GM12865 (cell line): ENCODE measurements at regions not wholly inside any gene's neighbourhood (a gene's known extent, or its start where the extent isn't known, plus 50 kb on each side); places are given as distances from the start of the nearest gene placed in this dataset.

ENCODE experiments used
- DNase-seq: peaks from one replicate; pipeline ENCODE4 v3.0.0; 2010; ENCODE audit warnings: low read depth
- H3K4me3 ChIP-seq: 2 replicates; pipeline ENCODE4 v1.5.1; 2011; ENCODE audit warnings: mild to moderate bottlenecking, low read depth, low read length, control low read depth
- CTCF ChIP-seq: IDR thresholded peaks from 2 replicates; pipeline ENCODE4 v1.5.1; 2011; ENCODE audit warnings: low read length, control low read depth, low read depth, inconsistent platforms; ENCODE audit not compliant: insufficient read depth; ENCODE audit errors: missing control alignments

GRCh38 chr14:95398630-95399547 is 79.2 kb upstream of the CLMN start:
- H3K4me3 ChIP-seq = no peak overlapping the region
- no peak for TF ChIP-seq CTCF
- DNase-seq = no peak

- no peak overlapping the region for H3K4me3 ChIP-seq
- DNase-seq = no peak
- no peak for TF ChIP-seq CTCF
Measured at GRCh38 chr14:95397325-95397724, 77.6 kb upstream of the CLMN start.

- peak; percentile 16 for DNase-seq
- H3K4me3 ChIP-seq = no peak overlapping the region
- TF ChIP-seq CTCF = no peak
Measured at GRCh38 chr14:95396221-95396620, 76.5 kb upstream of the CLMN start.

GRCh38 chr14:95395098-95395737 is 75.5 kb upstream of the CLMN start:
- peak; percentile 20 for DNase-seq
- no peak for TF ChIP-seq CTCF
- no peak overlapping the region for H3K4me3 ChIP-seq

- H3K4me3 ChIP-seq = no peak overlapping the region
- no peak for DNase-seq
- TF ChIP-seq CTCF = no peak
Measured at GRCh38 chr14:95394297-95395097, 74.8 kb upstream of the CLMN start.

- TF ChIP-seq CTCF = no peak
- DNase-seq = no peak
Measured at GRCh38 chr14:95392841-95393240, 73.1 kb upstream of the CLMN start.

More at GRCh38 chr14:95392841-95393240, 73.1 kb upstream of the CLMN start:
- H3K4me3 ChIP-seq = no peak overlapping the region
